Neural cell (in vitro differentiated cells): ENCODE measurements at regions not wholly inside any gene's neighbourhood (a gene's known extent, or its start where the extent isn't known, plus 50 kb on each side); places are given as distances from the start of the nearest gene placed in this dataset.

ENCODE experiments used
- EP300 ChIP-seq: fragments of 450-650 bp; conservative IDR thresholded peaks from 2 replicates; pipeline ENCODE4 v1.6.1; 2014; ENCODE audit warnings: antibody characterized with exemption, mild to moderate bottlenecking, moderate library complexity; ENCODE audit not compliant: poor library complexity, severe bottlenecking
- EZH2 ChIP-seq: fragments of 200-600, 300-800 bp; shearing (Covaris generic), sonication (generic); IDR thresholded peaks from 2 replicates; pipeline ENCODE4 v1.6.1; 2014; ENCODE audit warnings: antibody characterized with exemption, low read length, borderline replicate concordance, mild to moderate bottlenecking; ENCODE audit not compliant: insufficient read depth, poor library complexity, severe bottlenecking
- MXI1 ChIP-seq: fragments of 450-650 bp; conservative IDR thresholded peaks from 2 replicates; pipeline ENCODE4 v1.6.1; 2014; ENCODE audit warnings: antibody characterized with exemption, mild to moderate bottlenecking; ENCODE audit not compliant: poor library complexity, severe bottlenecking
- POLR2AphosphoS5 ChIP-seq: IDR thresholded peaks from 2 replicates; pipeline ENCODE4 v1.6.1; 2012
- RAD21 ChIP-seq: fragments of 450-650 bp; conservative IDR thresholded peaks from 2 replicates; pipeline ENCODE4 v1.6.1; 2014; ENCODE audit warnings: antibody characterized with exemption, mild to moderate bottlenecking, moderate library complexity
- SMC3 ChIP-seq: fragments of 450-650 bp; conservative IDR thresholded peaks from 2 replicates; pipeline ENCODE4 v1.6.1; 2014; ENCODE audit warnings: antibody characterized with exemption, mild to moderate bottlenecking, moderate library complexity; ENCODE audit not compliant: poor library complexity
- TAF1 ChIP-seq: IDR thresholded peaks from 2 replicates; pipeline ENCODE4 v1.6.1; 2012; ENCODE audit warnings: low read depth
- TF ChIP-seq, protein P1 (sequence below): fragments of 450-650 bp; IDR thresholded peaks from 2 replicates; pipeline ENCODE4 v1.5.1; 2014; ENCODE audit warnings: antibody characterized with exemption, mild to moderate bottlenecking, moderate library complexity; ENCODE audit not compliant: poor library complexity, severe bottlenecking
- TF ChIP-seq, protein P2 (sequence below): IDR thresholded peaks from 2 replicates; pipeline ENCODE4 v1.6.1; 2012; ENCODE audit warnings: borderline replicate concordance

DNA sequence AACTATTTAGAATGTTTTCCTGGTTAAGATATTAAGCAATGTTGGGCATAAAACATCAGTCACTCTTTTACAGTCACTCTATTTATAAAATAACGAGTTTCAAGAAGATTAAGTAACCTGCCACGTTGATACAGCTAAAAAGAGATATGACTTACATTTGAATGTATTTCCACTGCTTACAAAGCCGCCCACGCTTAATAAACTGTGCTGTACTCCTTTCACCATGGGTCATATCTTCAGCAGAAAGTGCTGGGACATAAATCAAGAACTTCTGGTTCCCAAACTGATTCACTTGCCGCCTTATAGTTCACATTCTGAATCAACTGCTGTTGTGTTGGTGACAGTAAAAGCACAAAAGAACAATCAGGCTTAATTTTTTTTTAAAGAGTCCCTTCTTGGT lies 666.7 kb downstream of the NCAM2 start:
- TF ChIP-seq, protein P1, sequence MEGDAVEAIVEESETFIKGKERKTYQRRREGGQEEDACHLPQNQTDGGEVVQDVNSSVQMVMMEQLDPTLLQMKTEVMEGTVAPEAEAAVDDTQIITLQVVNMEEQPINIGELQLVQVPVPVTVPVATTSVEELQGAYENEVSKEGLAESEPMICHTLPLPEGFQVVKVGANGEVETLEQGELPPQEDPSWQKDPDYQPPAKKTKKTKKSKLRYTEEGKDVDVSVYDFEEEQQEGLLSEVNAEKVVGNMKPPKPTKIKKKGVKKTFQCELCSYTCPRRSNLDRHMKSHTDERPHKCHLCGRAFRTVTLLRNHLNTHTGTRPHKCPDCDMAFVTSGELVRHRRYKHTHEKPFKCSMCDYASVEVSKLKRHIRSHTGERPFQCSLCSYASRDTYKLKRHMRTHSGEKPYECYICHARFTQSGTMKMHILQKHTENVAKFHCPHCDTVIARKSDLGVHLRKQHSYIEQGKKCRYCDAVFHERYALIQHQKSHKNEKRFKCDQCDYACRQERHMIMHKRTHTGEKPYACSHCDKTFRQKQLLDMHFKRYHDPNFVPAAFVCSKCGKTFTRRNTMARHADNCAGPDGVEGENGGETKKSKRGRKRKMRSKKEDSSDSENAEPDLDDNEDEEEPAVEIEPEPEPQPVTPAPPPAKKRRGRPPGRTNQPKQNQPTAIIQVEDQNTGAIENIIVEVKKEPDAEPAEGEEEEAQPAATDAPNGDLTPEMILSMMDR = no peak
- TF ChIP-seq EZH2 = no peak
- TF ChIP-seq, protein P2, sequence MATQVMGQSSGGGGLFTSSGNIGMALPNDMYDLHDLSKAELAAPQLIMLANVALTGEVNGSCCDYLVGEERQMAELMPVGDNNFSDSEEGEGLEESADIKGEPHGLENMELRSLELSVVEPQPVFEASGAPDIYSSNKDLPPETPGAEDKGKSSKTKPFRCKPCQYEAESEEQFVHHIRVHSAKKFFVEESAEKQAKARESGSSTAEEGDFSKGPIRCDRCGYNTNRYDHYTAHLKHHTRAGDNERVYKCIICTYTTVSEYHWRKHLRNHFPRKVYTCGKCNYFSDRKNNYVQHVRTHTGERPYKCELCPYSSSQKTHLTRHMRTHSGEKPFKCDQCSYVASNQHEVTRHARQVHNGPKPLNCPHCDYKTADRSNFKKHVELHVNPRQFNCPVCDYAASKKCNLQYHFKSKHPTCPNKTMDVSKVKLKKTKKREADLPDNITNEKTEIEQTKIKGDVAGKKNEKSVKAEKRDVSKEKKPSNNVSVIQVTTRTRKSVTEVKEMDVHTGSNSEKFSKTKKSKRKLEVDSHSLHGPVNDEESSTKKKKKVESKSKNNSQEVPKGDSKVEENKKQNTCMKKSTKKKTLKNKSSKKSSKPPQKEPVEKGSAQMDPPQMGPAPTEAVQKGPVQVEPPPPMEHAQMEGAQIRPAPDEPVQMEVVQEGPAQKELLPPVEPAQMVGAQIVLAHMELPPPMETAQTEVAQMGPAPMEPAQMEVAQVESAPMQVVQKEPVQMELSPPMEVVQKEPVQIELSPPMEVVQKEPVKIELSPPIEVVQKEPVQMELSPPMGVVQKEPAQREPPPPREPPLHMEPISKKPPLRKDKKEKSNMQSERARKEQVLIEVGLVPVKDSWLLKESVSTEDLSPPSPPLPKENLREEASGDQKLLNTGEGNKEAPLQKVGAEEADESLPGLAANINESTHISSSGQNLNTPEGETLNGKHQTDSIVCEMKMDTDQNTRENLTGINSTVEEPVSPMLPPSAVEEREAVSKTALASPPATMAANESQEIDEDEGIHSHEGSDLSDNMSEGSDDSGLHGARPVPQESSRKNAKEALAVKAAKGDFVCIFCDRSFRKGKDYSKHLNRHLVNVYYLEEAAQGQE = no peak
- TF ChIP-seq POLR2AphosphoS5 = no peak
- no peak for TF ChIP-seq TAF1
- TF ChIP-seq RAD21 = no peak
- no peak for TF ChIP-seq EP300
- no peak for TF ChIP-seq MXI1
- no peak for TF ChIP-seq SMC3
